Fibroblast of pulmonary artery (primary cell): ENCODE measurements at regions not wholly inside any gene's neighbourhood (a gene's known extent, or its start where the extent isn't known, plus 50 kb on each side); places are given as distances from the start of the nearest gene placed in this dataset.

Experiments
- DNase-seq: peaks from one replicate; pipeline ENCODE4 v3.0.0-alpha.2; 2010; ENCODE audit warnings: low read depth
- H3K4me3 ChIP-seq: replicated peaks from 2 replicates; pipeline ENCODE4 v1.5.1; 2011; ENCODE audit warnings: low read depth, mild to moderate bottlenecking, control low read depth, low read length, moderate library complexity
- TF ChIP-seq, protein P1 (sequence below): IDR thresholded peaks from 2 replicates; pipeline ENCODE4 v1.5.1; 2011; ENCODE audit warnings: mild to moderate bottlenecking, control low read depth, low read length, inconsistent platforms; ENCODE audit errors: missing control alignments

DNA sequence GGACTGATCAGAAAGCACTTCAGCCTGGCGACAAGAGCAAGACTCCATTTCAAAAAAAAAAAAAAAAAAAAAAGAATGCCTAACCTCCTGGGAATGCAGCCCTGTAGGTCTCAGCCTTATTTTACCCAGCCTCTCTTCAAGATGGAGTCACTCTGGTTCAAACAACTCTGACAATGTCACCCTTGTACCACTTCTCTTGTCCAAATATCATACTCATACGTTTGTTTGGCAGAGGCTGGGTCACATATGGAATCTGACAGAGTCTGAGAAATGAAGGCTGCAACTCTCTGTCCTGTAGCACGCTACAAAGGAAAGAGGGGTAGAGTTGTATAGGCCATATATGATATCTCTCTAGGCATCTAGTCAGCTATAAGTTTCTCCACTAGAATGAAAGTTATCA is 58.6 kb upstream of the GSAP start:
- TF ChIP-seq, protein P1, sequence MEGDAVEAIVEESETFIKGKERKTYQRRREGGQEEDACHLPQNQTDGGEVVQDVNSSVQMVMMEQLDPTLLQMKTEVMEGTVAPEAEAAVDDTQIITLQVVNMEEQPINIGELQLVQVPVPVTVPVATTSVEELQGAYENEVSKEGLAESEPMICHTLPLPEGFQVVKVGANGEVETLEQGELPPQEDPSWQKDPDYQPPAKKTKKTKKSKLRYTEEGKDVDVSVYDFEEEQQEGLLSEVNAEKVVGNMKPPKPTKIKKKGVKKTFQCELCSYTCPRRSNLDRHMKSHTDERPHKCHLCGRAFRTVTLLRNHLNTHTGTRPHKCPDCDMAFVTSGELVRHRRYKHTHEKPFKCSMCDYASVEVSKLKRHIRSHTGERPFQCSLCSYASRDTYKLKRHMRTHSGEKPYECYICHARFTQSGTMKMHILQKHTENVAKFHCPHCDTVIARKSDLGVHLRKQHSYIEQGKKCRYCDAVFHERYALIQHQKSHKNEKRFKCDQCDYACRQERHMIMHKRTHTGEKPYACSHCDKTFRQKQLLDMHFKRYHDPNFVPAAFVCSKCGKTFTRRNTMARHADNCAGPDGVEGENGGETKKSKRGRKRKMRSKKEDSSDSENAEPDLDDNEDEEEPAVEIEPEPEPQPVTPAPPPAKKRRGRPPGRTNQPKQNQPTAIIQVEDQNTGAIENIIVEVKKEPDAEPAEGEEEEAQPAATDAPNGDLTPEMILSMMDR: no peak
- no peak overlapping the region for H3K4me3 ChIP-seq
- DNase-seq: no peak

DNA sequence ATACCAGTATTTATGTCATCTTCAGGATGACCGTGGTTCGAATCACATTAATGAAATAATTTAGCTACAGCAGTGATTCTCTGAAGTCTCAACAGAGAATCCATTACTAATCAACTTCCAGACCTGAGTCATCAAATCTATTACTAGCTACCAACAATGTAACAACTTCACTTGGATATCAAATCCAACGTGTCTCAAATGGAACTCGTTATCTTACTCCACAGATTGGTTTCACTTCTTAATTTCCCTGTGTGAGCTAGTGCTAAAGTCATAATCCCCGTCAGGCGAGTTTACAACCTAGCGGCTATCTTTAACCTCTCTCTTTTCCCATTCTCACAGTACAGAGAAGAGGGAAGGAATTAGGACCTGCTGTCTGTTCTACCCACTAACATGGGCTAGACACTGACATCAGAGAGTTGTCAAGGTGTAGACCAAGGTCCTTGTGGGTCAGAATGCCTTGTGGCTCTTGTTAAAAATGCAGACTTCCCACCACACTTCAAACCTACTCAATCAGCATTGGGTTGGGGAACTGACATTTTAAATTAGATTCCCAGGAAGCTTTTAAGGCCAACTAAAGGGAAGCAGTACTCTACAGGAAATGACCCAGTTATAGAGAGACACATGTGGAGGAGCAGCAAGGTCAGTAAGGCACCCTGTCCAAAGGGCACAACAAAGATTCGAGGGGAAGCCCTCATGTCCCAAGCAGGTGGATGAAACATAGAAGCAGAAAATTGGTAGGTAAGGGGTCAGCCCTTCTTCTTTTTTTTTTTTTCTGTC is 57.3 kb upstream of the GSAP start:
- TF ChIP-seq, protein P1: no peak
- H3K4me3 ChIP-seq: no peak overlapping the region
- no peak for DNase-seq

DNA sequence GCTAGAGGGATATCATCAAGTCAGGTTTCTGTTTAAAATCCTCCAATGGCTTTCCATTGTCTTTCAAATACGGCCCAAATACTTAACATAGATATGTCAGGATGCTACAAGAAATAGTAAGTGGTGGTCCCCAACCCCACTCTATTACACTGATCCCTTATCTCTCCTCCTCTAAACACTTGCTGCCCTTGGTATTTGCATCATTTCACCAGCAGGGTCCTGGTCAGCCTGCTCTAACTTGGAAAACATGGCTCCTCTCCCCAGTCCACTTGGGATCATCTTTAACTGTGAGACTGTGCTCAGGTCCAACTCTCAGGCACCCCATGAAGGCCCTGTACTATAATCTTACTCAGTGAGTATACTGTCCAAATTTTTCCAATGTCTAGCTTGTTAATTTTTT is 53.8 kb upstream of the GSAP start:
- H3K4me3 ChIP-seq: no peak overlapping the region

DNA sequence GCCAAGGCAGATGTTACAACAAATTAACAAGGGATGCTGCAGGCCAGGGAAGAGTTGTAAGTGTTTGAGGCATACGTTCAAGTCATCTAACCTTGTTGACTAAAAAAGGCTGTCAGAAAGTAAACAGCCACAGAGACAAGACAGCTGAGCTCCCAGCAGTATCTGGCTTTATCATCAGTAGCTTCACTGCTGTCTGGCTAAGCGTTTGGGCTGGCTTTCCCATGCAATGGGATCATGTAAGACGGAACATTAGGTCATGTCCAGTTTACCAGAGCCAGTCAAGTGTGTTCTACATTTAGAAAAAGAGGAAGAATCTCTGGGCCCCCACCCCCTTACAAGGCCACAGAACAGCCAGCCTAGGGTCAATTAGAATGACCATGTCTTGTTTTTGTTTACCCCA is 51.3 kb upstream of the GSAP start:
- H3K4me3 ChIP-seq: no peak overlapping the region
- TF ChIP-seq, protein P1: no peak
- DNase-seq: no peak

More for the DNA sequence above, 53.8 kb upstream of the GSAP start:
- TF ChIP-seq, protein P1: no peak
- no peak for DNase-seq

DNA sequence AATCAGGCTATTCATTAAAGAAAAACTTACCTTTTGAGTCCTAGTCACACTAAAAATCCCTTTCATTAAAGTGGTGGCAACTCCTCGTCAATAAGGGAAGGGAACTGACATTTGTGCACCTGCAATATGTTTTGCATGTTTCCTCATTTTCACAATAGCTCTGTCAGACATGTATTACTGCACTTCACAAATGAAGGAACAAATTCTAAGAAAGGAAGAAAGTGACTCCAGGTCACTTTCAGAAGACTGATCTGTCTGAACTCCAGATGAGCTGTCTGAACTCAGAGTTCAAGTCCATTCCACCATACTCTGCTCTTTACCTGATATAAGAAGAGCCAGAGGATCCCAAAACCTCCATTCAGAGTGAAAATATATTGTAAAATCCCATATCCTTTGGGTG is 50.3 kb upstream of the GSAP start:
- no peak overlapping the region for H3K4me3 ChIP-seq
- TF ChIP-seq, protein P1: no peak
- no peak for DNase-seq
